ENCODE measurements at regions not wholly inside any gene's neighbourhood (a gene's known extent, or its start where the extent isn't known, plus 50 kb on each side); places are given as distances from the start of the nearest gene placed in this dataset.

GRCh38 chr6:166075925-166076324 is 91.7 kb downstream of the TBXT start:
- Mint-ChIP-seq H3K27me3 (no peaks in the 10 kb centered on the region), H3K4me3 (no peak overlapping the region), H3K27ac (no peak overlapping the region), H3K36me3 (ENCODE audit: low read depth) (no peaks in the 10 kb centered on the region), H3K9me3 (no peaks in the 10 kb centered on the region), H3K4me1 (no peaks in the 10 kb centered on the region)
- no peak for DNase-seq
- POLR2A ChIA-PET = no interaction called here
- CTCF ChIA-PET = interaction anchor here (1.0 kb wide), 1 partner anchor 10 kb away, joined by 3 read pairs; no protein-coding TSS in a partner anchor

- POLR2A ChIA-PET = no interaction called here
- H3K9me3 Mint-ChIP-seq = no peaks in the 10 kb centered on the region
These were observed 92.5 kb downstream of the TBXT start for GRCh38 chr6:166075186-166075585.

GRCh38 chr6:166073082-166073481 is 94.6 kb downstream of the TBXT start:
- H3K27ac Mint-ChIP-seq = no peak overlapping the region
- CTCF ChIA-PET = no interaction called here
- no peaks in the 10 kb centered on the region for H3K36me3 Mint-ChIP-seq (ENCODE audit: low read depth)
- POLR2A ChIA-PET = no interaction called here
- DNase-seq = no peak
- no peak overlapping the region for H3K4me3 Mint-ChIP-seq
- no peaks in the 10 kb centered on the region for H3K27me3 Mint-ChIP-seq
- H3K9me3 Mint-ChIP-seq = no peaks in the 10 kb centered on the region
- no peaks in the 10 kb centered on the region for H3K4me1 Mint-ChIP-seq

More at GRCh38 chr6:166075186-166075585, 92.5 kb downstream of the TBXT start:
- Mint-ChIP-seq H3K36me3 (ENCODE audit: low read depth) (no peaks in the 10 kb centered on the region), H3K4me1 (no peaks in the 10 kb centered on the region), H3K27ac (no peak overlapping the region), H3K27me3 (no peaks in the 10 kb centered on the region), H3K4me3 (no peak overlapping the region)
- CTCF ChIA-PET = interaction anchor here (1.0 kb wide), 1 partner anchor 11 kb away, joined by 3 read pairs; no protein-coding TSS in a partner anchor
- DNase-seq = no peak

- ChIA-PET CTCF (interaction anchor here (0.5 to 1.1 kb wide), 2 partner anchors 37 to 96 kb away, joined by 3 read pairs; no protein-coding TSS in a partner anchor), POLR2A (no interaction called here)
- Mint-ChIP-seq H3K27ac (no peak overlapping the region), H3K36me3 (ENCODE audit: low read depth) (no peaks in the 10 kb centered on the region), H3K4me1 (no peaks in the 10 kb centered on the region), H3K9me3 (no peaks in the 10 kb centered on the region), H3K27me3 (no peaks in the 10 kb centered on the region), H3K4me3 (no peak overlapping the region)
- DNase-seq = no peak
These were observed 98.9 kb downstream of the TBXT start for GRCh38 chr6:166068768-166069167.

- no peak for DNase-seq
- ChIA-PET POLR2A (no interaction called here), CTCF (no interaction called here)
- Mint-ChIP-seq H3K9me3 (peaks cover 19% of the 10 kb centered on the region), H3K36me3 (ENCODE audit: low read depth) (no peaks in the 10 kb centered on the region), H3K27ac (no peak overlapping the region), H3K4me1 (no peaks in the 10 kb centered on the region), H3K4me3 (no peak overlapping the region), H3K27me3 (peaks cover 2% of the 10 kb centered on the region)
These were observed 109.4 kb downstream of the TBXT start for GRCh38 chr6:166058064-166058739.

- peaks cover 2% of the 10 kb centered on the region for H3K27me3 Mint-ChIP-seq
- H3K27ac Mint-ChIP-seq = no peak overlapping the region
- H3K36me3 Mint-ChIP-seq (ENCODE audit: low read depth) = no peaks in the 10 kb centered on the region
- POLR2A ChIA-PET = no interaction called here
- DNase-seq = no peak
- H3K4me3 Mint-ChIP-seq = no peak overlapping the region
- peaks cover 24% of the 10 kb centered on the region for H3K9me3 Mint-ChIP-seq
- CTCF ChIA-PET = no interaction called here
- no peaks in the 10 kb centered on the region for H3K4me1 Mint-ChIP-seq
These were observed 110.2 kb downstream of the TBXT start for GRCh38 chr6:166057431-166057830.

GRCh38 chr6:166056637-166057036 is 111.0 kb downstream of the TBXT start:
- H3K4me1 Mint-ChIP-seq = no peaks in the 10 kb centered on the region
- peaks cover 26% of the 10 kb centered on the region for H3K9me3 Mint-ChIP-seq
- peaks cover 2% of the 10 kb centered on the region for H3K27me3 Mint-ChIP-seq
- POLR2A ChIA-PET = no interaction called here
- no peak overlapping the region for H3K27ac Mint-ChIP-seq
- H3K4me3 Mint-ChIP-seq = no peak overlapping the region
- no peaks in the 10 kb centered on the region for H3K36me3 Mint-ChIP-seq (ENCODE audit: low read depth)
- CTCF ChIA-PET = no interaction called here
- no peak for DNase-seq

- no peak for DNase-seq
- no peak overlapping the region for H3K4me3 Mint-ChIP-seq
- no peaks in the 10 kb centered on the region for H3K4me1 Mint-ChIP-seq
- peaks cover 26% of the 10 kb centered on the region for H3K9me3 Mint-ChIP-seq
- POLR2A ChIA-PET = no interaction called here
- CTCF ChIA-PET = no interaction called here
- no peak overlapping the region for H3K27ac Mint-ChIP-seq
- H3K27me3 Mint-ChIP-seq = peaks cover 2% of the 10 kb centered on the region
- no peaks in the 10 kb centered on the region for H3K36me3 Mint-ChIP-seq (ENCODE audit: low read depth)
These were observed 111.8 kb downstream of the TBXT start for GRCh38 chr6:166055801-166056200.

GRCh38 chr6:166052837-166053236 is 114.8 kb downstream of the TBXT start:
- CTCF ChIA-PET = no interaction called here
- Mint-ChIP-seq H3K4me3 (no peak overlapping the region), H3K36me3 (ENCODE audit: low read depth) (no peaks in the 10 kb centered on the region), H3K27me3 (no peaks in the 10 kb centered on the region), H3K4me1 (no peaks in the 10 kb centered on the region), H3K9me3 (peaks cover 26% of the 10 kb centered on the region), H3K27ac (no peak overlapping the region)
- DNase-seq = no peak
- POLR2A ChIA-PET = no interaction called here

- peaks cover 23% of the 10 kb centered on the region for H3K9me3 Mint-ChIP-seq
- no peaks in the 10 kb centered on the region for H3K27me3 Mint-ChIP-seq
- no peak overlapping the region for H3K4me3 Mint-ChIP-seq
- ChIA-PET CTCF (no interaction called here), POLR2A (no interaction called here)
- no peak overlapping the region for H3K27ac Mint-ChIP-seq
- DNase-seq = no peak
- no peaks in the 10 kb centered on the region for H3K4me1 Mint-ChIP-seq
- H3K36me3 Mint-ChIP-seq (ENCODE audit: low read depth) = no peaks in the 10 kb centered on the region
These were observed 117.1 kb downstream of the TBXT start for GRCh38 chr6:166050559-166050958.

GRCh38 chr6:166046982-166047381 is 120.7 kb downstream of the TBXT start:
- CTCF ChIA-PET = no interaction called here
- DNase-seq = no peak
- POLR2A ChIA-PET = no interaction called here
- no peaks in the 10 kb centered on the region for H3K36me3 Mint-ChIP-seq (ENCODE audit: low read depth)
- no peaks in the 10 kb centered on the region for H3K4me1 Mint-ChIP-seq
- no peak overlapping the region for H3K4me3 Mint-ChIP-seq
- H3K9me3 Mint-ChIP-seq = peaks cover 2% of the 10 kb centered on the region
- no peak overlapping the region for H3K27ac Mint-ChIP-seq
- H3K27me3 Mint-ChIP-seq = no peaks in the 10 kb centered on the region

- Mint-ChIP-seq H3K4me3 (no peak overlapping the region), H3K9me3 (no peaks in the 10 kb centered on the region), H3K36me3 (ENCODE audit: low read depth) (no peaks in the 10 kb centered on the region), H3K27me3 (no peaks in the 10 kb centered on the region), H3K4me1 (no peaks in the 10 kb centered on the region), H3K27ac (no peak overlapping the region)
- CTCF ChIA-PET = no interaction called here
- DNase-seq = no peak
- POLR2A ChIA-PET = no interaction called here
These were observed 121.4 kb downstream of the TBXT start for GRCh38 chr6:166046226-166046625.

- Mint-ChIP-seq H3K27ac (no peak overlapping the region), H3K27me3 (no peaks in the 10 kb centered on the region), H3K4me3 (no peak overlapping the region), H3K36me3 (ENCODE audit: low read depth) (no peaks in the 10 kb centered on the region), H3K4me1 (no peaks in the 10 kb centered on the region), H3K9me3 (no peaks in the 10 kb centered on the region)
- CTCF ChIA-PET = no interaction called here
- DNase-seq = no peak
- POLR2A ChIA-PET = no interaction called here
These were observed 121.8 kb downstream of the TBXT start for GRCh38 chr6:166045860-166046200.

GRCh38 chr6:166045173-166045859 is 122.3 kb downstream of the TBXT start:
- H3K36me3 Mint-ChIP-seq (ENCODE audit: low read depth) = no peaks in the 10 kb centered on the region
- no peaks in the 10 kb centered on the region for H3K4me1 Mint-ChIP-seq
- CTCF ChIA-PET = interaction anchor here (1.0 kb wide), 1 partner anchor 48 kb away, joined by 3 read pairs; no protein-coding TSS in a partner anchor
- POLR2A ChIA-PET = no interaction called here
- H3K4me3 Mint-ChIP-seq = no peak overlapping the region
- no peak overlapping the region for H3K27ac Mint-ChIP-seq
- no peaks in the 10 kb centered on the region for H3K9me3 Mint-ChIP-seq
- DNase-seq = no peak
- no peaks in the 10 kb centered on the region for H3K27me3 Mint-ChIP-seq

Data from activated CD4-positive, alpha-beta T cell treated with anti-CD3 and anti-CD28 coated beads, Interleukin-2, amount 10 ng/mL, durations not matched to agents 7 days and 5 days (primary cell).